ENCODE measurements at regions not wholly inside any gene's neighbourhood (a gene's known extent, or its start where the extent isn't known, plus 50 kb on each side); places are given as distances from the start of the nearest gene placed in this dataset.

GRCh38 chr5:38709678-38710306 lies 136.0 kb upstream of the OSMR start:
- no peak for DNase-seq
- H3K27ac ChIP-seq (ENCODE audit: low read depth, low read length), result no peak overlapping the region
- Mint-ChIP-seq H3K9me3 (peaks cover 0 to 4% (median 0%) of the 10 kb centered on the region in 8 donors), H3K27me3 (peaks cover 0 to 3% of the 10 kb centered on the region in 2 donors), H3K4me3 (no peak overlapping the region), H3K36me3 (no peaks in the 10 kb centered on the region), H3K27ac (no peak overlapping the region), H3K4me1 (no peaks in the 10 kb centered on the region)
- ChIA-PET POLR2A (ENCODE audit: partially characterized antibody) (no interaction called here), CTCF (ENCODE audit: partially characterized antibody) (no interaction called here)
- no peaks in the 10 kb centered on the region for H3K36me3 ChIP-seq (ENCODE audit: insufficient read depth, low read length)
- no peak overlapping the region for H3K4me3 ChIP-seq (ENCODE audit: low read length in 2 of 2)
- H3K4me1 ChIP-seq (ENCODE audit: insufficient read depth, low read length), result no peaks in the 10 kb centered on the region
- no peaks in the 10 kb centered on the region for H3K9me3 ChIP-seq (ENCODE audit: control insufficient read depth in 1 of 2, low read length in 2 of 2)
- H3K27me3 ChIP-seq (ENCODE audit: insufficient read depth, low read length), result no peaks in the 10 kb centered on the region
- intact Hi-C loops (cut with micrococcal nuclease), result no loop called here

GRCh38 chr5:38710627-38711026 lies 135.2 kb upstream of the OSMR start:
- H3K27me3 Mint-ChIP-seq, result peaks cover 0 to 3% of the 10 kb centered on the region in 2 donors
- no peak overlapping the region for H3K4me3 Mint-ChIP-seq
- Histone ChIP-seq H3K36me3 (ENCODE audit: insufficient read depth, low read length) (no peaks in the 10 kb centered on the region), H3K27me3 (ENCODE audit: insufficient read depth, low read length) (no peaks in the 10 kb centered on the region), H3K27ac (ENCODE audit: low read depth, low read length) (no peak overlapping the region), H3K4me1 (ENCODE audit: insufficient read depth, low read length) (no peaks in the 10 kb centered on the region), H3K9me3 (ENCODE audit: control insufficient read depth in 1 of 2, low read length in 2 of 2) (no peaks in the 10 kb centered on the region), H3K4me3 (ENCODE audit: low read length in 2 of 2) (no peak overlapping the region)
- H3K9me3 Mint-ChIP-seq, result no peaks in the 10 kb centered on the region
- H3K4me1 Mint-ChIP-seq, result no peaks in the 10 kb centered on the region
- H3K36me3 Mint-ChIP-seq, result no peaks in the 10 kb centered on the region
- ChIA-PET POLR2A (ENCODE audit: partially characterized antibody) (no interaction called here), CTCF (ENCODE audit: partially characterized antibody) (no interaction called here)
- intact Hi-C loops (cut with micrococcal nuclease), result no loop called here
- no peak overlapping the region for H3K27ac Mint-ChIP-seq
- no peak for DNase-seq

GRCh38 chr5:38712391-38712790 lies 133.4 kb upstream of the OSMR start:
- no peak overlapping the region for H3K4me3 Mint-ChIP-seq
- CTCF ChIA-PET (ENCODE audit: partially characterized antibody), result no interaction called here
- no peaks in the 10 kb centered on the region for H3K9me3 Mint-ChIP-seq
- no peaks in the 10 kb centered on the region for H3K4me1 Mint-ChIP-seq
- POLR2A ChIA-PET (ENCODE audit: partially characterized antibody), result no interaction called here
- Histone ChIP-seq H3K36me3 (ENCODE audit: insufficient read depth, low read length) (no peaks in the 10 kb centered on the region), H3K9me3 (ENCODE audit: control insufficient read depth in 1 of 2, low read length in 2 of 2) (no peaks in the 10 kb centered on the region), H3K27me3 (ENCODE audit: insufficient read depth, low read length) (no peaks in the 10 kb centered on the region), H3K27ac (ENCODE audit: low read depth, low read length) (no peak overlapping the region), H3K4me3 (ENCODE audit: low read length in 2 of 2) (no peak overlapping the region), H3K4me1 (ENCODE audit: insufficient read depth, low read length) (no peaks in the 10 kb centered on the region)
- intact Hi-C loops (cut with micrococcal nuclease), result no loop called here
- no peak overlapping the region for H3K27ac Mint-ChIP-seq
- H3K27me3 Mint-ChIP-seq, result peaks cover 0 to 3% of the 10 kb centered on the region in 2 donors
- no peak for DNase-seq
- no peaks in the 10 kb centered on the region for H3K36me3 Mint-ChIP-seq

- H3K9me3 ChIP-seq (ENCODE audit: control insufficient read depth in 1 of 2, low read length in 2 of 2), result no peaks in the 10 kb centered on the region
- no peak overlapping the region for H3K4me3 ChIP-seq (ENCODE audit: low read length in 2 of 2)
- DNase-seq, result no peak
- ChIA-PET CTCF (ENCODE audit: partially characterized antibody) (no interaction called here), POLR2A (ENCODE audit: partially characterized antibody) (no interaction called here)
- no peaks in the 10 kb centered on the region for H3K4me1 ChIP-seq (ENCODE audit: insufficient read depth, low read length)
- intact Hi-C loops (cut with micrococcal nuclease), result no loop called here
- Mint-ChIP-seq H3K36me3 (no peaks in the 10 kb centered on the region), H3K9me3 (no peaks in the 10 kb centered on the region), H3K27me3 (peaks cover 2 to 3% of the 10 kb centered on the region in 2 donors), H3K4me1 (no peaks in the 10 kb centered on the region), H3K4me3 (no peak overlapping the region), H3K27ac (no peak overlapping the region)
- H3K27ac ChIP-seq (ENCODE audit: low read depth, low read length), result no peak overlapping the region
- H3K27me3 ChIP-seq (ENCODE audit: insufficient read depth, low read length), result no peaks in the 10 kb centered on the region
- no peaks in the 10 kb centered on the region for H3K36me3 ChIP-seq (ENCODE audit: insufficient read depth, low read length)
Measured at GRCh38 chr5:38714240-38714639, 131.6 kb upstream of the OSMR start.

GRCh38 chr5:38714703-38715355 lies 131.0 kb upstream of the OSMR start:
- DNase-seq, result no peak
- H3K36me3 Mint-ChIP-seq, result no peaks in the 10 kb centered on the region
- Histone ChIP-seq H3K36me3 (ENCODE audit: insufficient read depth, low read length) (no peaks in the 10 kb centered on the region), H3K4me1 (ENCODE audit: insufficient read depth, low read length) (no peaks in the 10 kb centered on the region), H3K27ac (ENCODE audit: low read depth, low read length) (no peak overlapping the region), H3K9me3 (ENCODE audit: control insufficient read depth in 1 of 2, low read length in 2 of 2) (no peaks in the 10 kb centered on the region), H3K27me3 (ENCODE audit: insufficient read depth, low read length) (no peaks in the 10 kb centered on the region), H3K4me3 (ENCODE audit: low read length in 2 of 2) (no peak overlapping the region)
- peaks cover 2 to 3% of the 10 kb centered on the region in 2 donors for H3K27me3 Mint-ChIP-seq
- H3K27ac Mint-ChIP-seq, result no peak overlapping the region
- no peaks in the 10 kb centered on the region for H3K4me1 Mint-ChIP-seq
- H3K9me3 Mint-ChIP-seq, result no peaks in the 10 kb centered on the region
- ChIA-PET POLR2A (ENCODE audit: partially characterized antibody) (no interaction called here), CTCF (ENCODE audit: partially characterized antibody) (no interaction called here)
- H3K4me3 Mint-ChIP-seq, result no peak overlapping the region
- intact Hi-C loops (cut with micrococcal nuclease), result no loop called here

GRCh38 chr5:38715696-38716095 lies 130.1 kb upstream of the OSMR start:
- H3K4me1 ChIP-seq (ENCODE audit: insufficient read depth, low read length), result no peaks in the 10 kb centered on the region
- no peaks in the 10 kb centered on the region for H3K36me3 ChIP-seq (ENCODE audit: insufficient read depth, low read length)
- H3K27ac ChIP-seq (ENCODE audit: low read depth, low read length), result no peak overlapping the region
- H3K27me3 ChIP-seq (ENCODE audit: insufficient read depth, low read length), result no peaks in the 10 kb centered on the region
- no peak overlapping the region for H3K4me3 Mint-ChIP-seq
- no peak overlapping the region for H3K4me3 ChIP-seq (ENCODE audit: low read length in 2 of 2)
- DNase-seq, result no peak
- peaks cover 2 to 3% of the 10 kb centered on the region in 2 donors for H3K27me3 Mint-ChIP-seq
- intact Hi-C loops (cut with micrococcal nuclease), result no loop called here
- no peaks in the 10 kb centered on the region for H3K9me3 ChIP-seq (ENCODE audit: control insufficient read depth in 1 of 2, low read length in 2 of 2)
- H3K4me1 Mint-ChIP-seq, result no peaks in the 10 kb centered on the region
- CTCF ChIA-PET (ENCODE audit: partially characterized antibody), result no interaction called here
- H3K27ac Mint-ChIP-seq, result no peak overlapping the region
- no peaks in the 10 kb centered on the region for H3K9me3 Mint-ChIP-seq
- H3K36me3 Mint-ChIP-seq, result no peaks in the 10 kb centered on the region
- POLR2A ChIA-PET (ENCODE audit: partially characterized antibody), result no interaction called here

GRCh38 chr5:38716516-38716915 lies 129.3 kb upstream of the OSMR start:
- Mint-ChIP-seq H3K9me3 (no peaks in the 10 kb centered on the region), H3K27ac (no peak overlapping the region), H3K4me3 (no peak overlapping the region), H3K27me3 (peaks cover 4 to 5% of the 10 kb centered on the region in 2 donors), H3K36me3 (no peaks in the 10 kb centered on the region), H3K4me1 (no peaks in the 10 kb centered on the region)
- no peaks in the 10 kb centered on the region for H3K36me3 ChIP-seq (ENCODE audit: insufficient read depth, low read length)
- H3K27me3 ChIP-seq (ENCODE audit: insufficient read depth, low read length), result no peaks in the 10 kb centered on the region
- H3K27ac ChIP-seq (ENCODE audit: low read depth, low read length), result no peak overlapping the region
- no peak for DNase-seq
- POLR2A ChIA-PET (ENCODE audit: partially characterized antibody), result no interaction called here
- CTCF ChIA-PET (ENCODE audit: partially characterized antibody), result no interaction called here
- no peaks in the 10 kb centered on the region for H3K9me3 ChIP-seq (ENCODE audit: control insufficient read depth in 1 of 2, low read length in 2 of 2)
- H3K4me3 ChIP-seq (ENCODE audit: low read length in 2 of 2), result no peak overlapping the region
- no peaks in the 10 kb centered on the region for H3K4me1 ChIP-seq (ENCODE audit: insufficient read depth, low read length)
- intact Hi-C loops (cut with micrococcal nuclease), result no loop called here
